GM12873 (cell line): ENCODE measurements at regions not wholly inside any gene's neighbourhood (a gene's known extent, or its start where the extent isn't known, plus 50 kb on each side); places are given as distances from the start of the nearest gene placed in this dataset.

Experiments
- CTCF ChIP-seq: IDR thresholded peaks from 2 replicates; pipeline ENCODE4 v1.5.1; 2012; ENCODE audit warnings: low read depth, mild to moderate bottlenecking, moderate library complexity, low read length, control low read depth; ENCODE audit not compliant: insufficient read depth; ENCODE audit errors: missing control alignments

GRCh38 chr5:176734756-176735342 lies 75.5 kb upstream of the UNC5A start:
- no peak for TF ChIP-seq CTCF

GRCh38 chr5:176735383-176736265 lies 74.7 kb upstream of the UNC5A start:
- no peak for TF ChIP-seq CTCF

GRCh38 chr5:176736301-176736930 lies 73.9 kb upstream of the UNC5A start:
- no peak for TF ChIP-seq CTCF

GRCh38 chr5:176736931-176737745 lies 73.2 kb upstream of the UNC5A start:
- TF ChIP-seq CTCF = no peak

- TF ChIP-seq CTCF = no peak
These were observed 72.4 kb upstream of the UNC5A start for GRCh38 chr5:176737746-176738636.

GRCh38 chr5:176738637-176739250 lies 71.6 kb upstream of the UNC5A start:
- no peak for TF ChIP-seq CTCF
